Right renal cortex interstitium (tissue), 3 donors: ENCODE measurements at regions not wholly inside any gene's neighbourhood (a gene's known extent, or its start where the extent isn't known, plus 50 kb on each side); places are given as distances from the start of the nearest gene placed in this dataset.

Experiments
- DNase-seq, 3 donors: peaks; one replicate each; pipeline ENCODE4 v3.0.0-alpha.2; 2013; ENCODE audit warnings: low read depth in 3 of 3, low spot score in 2 of 3

DNA sequence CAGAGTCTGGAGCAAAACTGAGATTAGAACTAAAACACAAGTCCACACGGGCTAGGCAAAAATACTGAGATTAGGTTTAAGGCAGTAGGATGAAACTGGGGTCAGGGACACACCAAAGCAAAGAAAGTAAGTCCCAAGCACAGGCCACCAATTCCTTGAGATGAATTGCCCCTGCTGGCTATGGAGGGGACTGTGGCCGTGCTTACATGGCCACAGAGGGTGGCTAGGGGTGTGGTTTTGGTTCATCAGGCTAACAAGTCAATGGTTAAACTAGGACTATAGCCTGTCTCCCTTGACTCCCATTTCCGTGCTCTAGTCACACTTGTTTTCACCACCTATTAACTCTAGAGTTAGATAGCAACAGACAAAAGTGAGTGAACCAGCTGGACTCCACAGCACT is 394.8 kb downstream of the PBX1 start:
- no peak for DNase-seq

- no peak for DNase-seq
Observed at GRCh38 chr1:164953098-164953497, 394.1 kb downstream of the PBX1 start.

DNA sequence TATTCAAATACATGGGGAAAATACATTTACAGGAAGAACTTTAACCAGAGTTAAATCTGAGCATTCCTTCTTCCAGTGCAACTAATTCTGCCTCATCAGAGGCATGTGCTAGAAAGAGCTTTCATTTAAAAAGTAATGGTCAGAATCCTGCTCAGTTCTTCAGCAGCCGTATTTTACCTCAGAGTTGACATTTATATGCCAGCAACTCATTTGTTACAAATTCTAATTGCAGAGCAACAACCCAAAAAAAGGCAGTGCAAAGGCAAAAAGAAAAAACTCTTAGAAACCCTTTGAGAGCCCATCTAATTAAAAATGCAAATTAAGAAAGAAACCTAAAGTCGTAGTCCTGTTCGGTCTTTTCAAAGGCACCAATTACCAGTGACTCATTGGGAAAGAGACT is 392.5 kb downstream of the PBX1 start:
- DNase-seq: no peak

GRCh38 chr1:164950541-164950986 is 391.6 kb downstream of the PBX1 start:
- DNase-seq: no peak

DNA sequence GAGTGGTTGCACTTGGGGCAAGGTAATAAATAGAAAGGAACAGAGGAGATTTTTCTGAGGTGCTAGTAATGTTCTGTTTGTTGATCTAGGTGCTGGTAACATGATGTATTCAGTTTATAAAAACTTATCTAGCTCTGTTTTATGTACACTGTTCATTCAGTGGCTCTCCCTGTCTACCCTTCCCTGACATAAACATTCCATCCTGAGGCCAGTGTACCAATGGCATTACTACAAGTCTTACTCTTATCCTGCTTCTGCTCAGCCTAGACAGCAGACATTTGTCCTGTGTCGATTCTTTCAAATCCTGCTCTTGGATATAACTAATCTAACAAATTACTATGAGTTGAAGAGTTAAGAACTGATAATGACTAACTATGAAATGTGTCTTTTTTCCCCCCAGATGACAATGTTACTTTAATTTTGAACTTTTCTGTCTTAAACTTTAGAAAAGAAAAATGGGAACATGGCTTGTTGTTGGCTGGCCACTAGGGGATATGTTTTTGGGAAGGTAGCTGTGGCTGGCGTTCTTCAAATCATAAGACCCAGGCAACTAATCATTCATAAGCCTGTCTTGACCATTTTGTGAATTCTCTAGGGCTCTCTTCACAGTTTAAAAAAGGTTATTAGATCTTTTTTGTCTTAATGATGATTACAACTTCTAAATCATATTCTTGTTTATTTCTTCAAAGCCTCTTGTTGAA is 390.9 kb downstream of the PBX1 start:
- no peak for DNase-seq

- DNase-seq: no peak
Observed at GRCh38 chr1:164948101-164948500, 389.1 kb downstream of the PBX1 start.

DNA sequence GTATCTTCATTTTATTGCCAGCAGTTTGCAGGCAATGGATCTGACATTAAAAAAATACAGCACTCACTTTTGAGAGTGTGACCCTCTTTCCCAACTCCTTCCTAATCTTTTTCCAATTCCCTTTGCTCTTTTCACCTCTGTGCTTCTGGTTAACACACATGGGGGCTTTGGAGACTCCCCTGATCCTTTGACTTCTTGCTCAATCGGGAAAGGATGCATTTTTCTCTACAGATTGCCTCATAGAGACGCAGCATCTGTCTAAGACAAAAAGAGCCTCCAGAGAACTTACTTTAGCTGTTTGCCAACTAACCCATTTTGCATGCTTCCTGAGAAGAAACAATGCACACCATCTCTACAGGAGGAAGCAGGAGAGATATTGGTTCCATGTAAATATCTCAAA is 378.3 kb downstream of the PBX1 start:
- no peak for DNase-seq

- DNase-seq: no peak
Observed at GRCh38 chr1:164932580-164932979, 373.6 kb downstream of the PBX1 start.

- no peak for DNase-seq
Observed at GRCh38 chr1:164930833-164931232, 371.8 kb downstream of the PBX1 start.

GRCh38 chr1:164930241-164930640 is 371.3 kb downstream of the PBX1 start:
- DNase-seq: no peak

DNA sequence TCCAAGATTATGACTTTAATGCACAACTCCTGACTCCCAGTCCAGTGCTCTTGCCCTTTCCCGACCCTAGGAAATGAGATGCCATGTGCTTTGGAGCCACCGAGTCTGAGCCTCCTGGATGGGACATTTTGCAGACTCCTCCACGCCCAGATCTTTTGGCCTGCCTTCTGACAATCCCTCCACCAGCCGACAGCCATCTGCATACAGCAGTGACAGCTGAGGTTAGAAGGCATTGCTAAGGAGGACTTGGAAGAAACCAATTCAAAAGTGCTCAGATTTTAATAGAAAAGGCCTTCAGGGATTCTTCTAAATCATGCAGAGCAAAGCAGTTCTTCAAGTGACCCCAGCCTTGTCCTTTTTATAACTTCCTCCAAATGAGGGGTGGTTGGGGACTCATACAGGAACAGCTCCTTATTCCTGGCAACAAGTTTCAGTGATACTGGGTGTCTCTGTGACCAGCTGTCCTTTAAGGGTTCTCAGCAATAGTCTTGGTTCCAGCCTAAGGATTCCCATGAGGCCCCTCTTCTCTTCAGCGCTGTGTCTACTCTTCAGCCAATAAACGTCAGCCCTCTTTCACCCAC is 369.3 kb downstream of the PBX1 start:
- DNase-seq: no peak

GRCh38 chr1:164926107-164926506 is 367.1 kb downstream of the PBX1 start:
- no peak for DNase-seq

DNA sequence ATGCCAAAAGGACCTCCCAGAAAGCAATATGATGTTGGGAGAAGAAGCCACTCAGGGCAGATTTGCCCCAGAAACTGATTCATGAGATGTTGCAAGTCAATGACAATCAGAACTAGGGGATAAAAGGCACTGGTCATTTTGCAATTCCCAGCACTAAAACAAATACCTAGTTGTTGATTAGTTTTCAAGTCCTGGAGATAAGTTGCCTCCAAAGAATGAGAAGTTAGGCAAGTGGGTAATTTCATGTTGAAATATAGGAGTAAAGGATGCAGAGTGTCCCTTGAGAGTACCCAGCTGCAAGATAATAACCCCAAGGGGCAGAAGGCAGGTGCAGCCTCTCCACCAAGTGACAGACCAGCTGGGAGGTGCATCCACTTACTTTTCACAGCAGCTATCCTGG is 363.6 kb downstream of the PBX1 start:
- DNase-seq: no peak

- no peak for DNase-seq
Observed at GRCh38 chr1:164921493-164921892, 362.5 kb downstream of the PBX1 start.

GRCh38 chr1:164918140-164918539 is 359.2 kb downstream of the PBX1 start:
- DNase-seq: no peak

GRCh38 chr1:164914208-164914607 is 355.2 kb downstream of the PBX1 start:
- DNase-seq: no peak

GRCh38 chr1:164912290-164912689 is 353.3 kb downstream of the PBX1 start:
- no peak for DNase-seq

DNA sequence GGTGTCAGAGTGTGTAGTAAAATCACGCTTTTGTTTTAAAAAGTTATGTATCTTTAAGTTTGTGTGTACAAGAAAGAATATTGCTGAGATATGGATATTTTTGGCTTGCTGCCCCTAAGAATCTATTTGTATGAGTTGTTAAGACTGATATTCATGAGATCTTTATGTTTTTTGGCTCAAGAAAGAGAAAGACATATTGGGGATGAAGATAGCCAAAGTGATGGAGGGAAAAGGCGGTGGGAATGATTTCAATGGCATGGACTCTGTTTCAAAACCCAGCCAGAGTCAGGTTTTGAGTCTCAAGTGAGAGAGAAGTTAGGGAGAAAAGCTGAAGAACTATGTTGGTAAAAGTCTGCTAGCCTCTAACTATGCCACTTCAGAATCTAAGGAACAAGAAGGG is 351.7 kb downstream of the PBX1 start:
- DNase-seq: no peak

- DNase-seq: no peak
Observed at GRCh38 chr1:164907666-164908065, 348.7 kb downstream of the PBX1 start.

GRCh38 chr1:164905869-164906268 is 346.9 kb downstream of the PBX1 start:
- DNase-seq: no peak

DNA sequence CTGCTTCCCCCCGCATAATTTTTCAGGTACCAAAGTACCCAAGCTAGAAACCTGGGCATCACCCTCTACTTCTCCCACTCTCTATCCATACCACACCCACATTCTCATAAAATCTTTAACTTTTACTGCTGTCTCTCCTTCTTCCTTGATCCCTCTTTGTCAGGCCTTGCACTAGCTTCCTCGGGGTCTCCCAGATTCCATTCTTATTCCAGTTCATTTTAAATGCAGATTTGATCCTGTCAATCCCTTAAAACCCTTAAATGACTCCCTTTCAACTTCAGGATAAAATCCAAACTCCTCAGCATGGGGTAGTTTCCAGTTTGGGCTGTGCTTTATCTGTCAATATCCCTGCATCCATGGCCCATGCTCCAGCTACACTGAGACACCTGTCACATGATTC is 343.5 kb downstream of the PBX1 start:
- no peak for DNase-seq
